ENCODE measurements at regions not wholly inside any gene's neighbourhood (a gene's known extent, or its start where the extent isn't known, plus 50 kb on each side); places are given as distances from the start of the nearest gene placed in this dataset.

- H3K9me3 ChIP-seq: no peaks in the 10 kb centered on the region
- TF ChIP-seq POLR2A (IDR thresholded peaks at IDR 0.05) (no peak), CTCF (IDR thresholded peaks at IDR 0.05) (no peak)
- H3K36me3 ChIP-seq: no peaks in the 10 kb centered on the region
- no peak overlapping the region for H3K4me3 ChIP-seq
- H3K4me1 ChIP-seq: peaks cover 0 to 10% (median 0%) of the 10 kb centered on the region in 4 donors
- H3K27ac ChIP-seq: no peak overlapping the region
- no peaks in the 10 kb centered on the region for H3K27me3 ChIP-seq
- DNase-seq: no peak
Observed at GRCh38 chr12:14281539-14281938, 83.9 kb upstream of the ATF7IP start.

- no peaks in the 10 kb centered on the region for H3K27me3 ChIP-seq
- TF ChIP-seq CTCF (IDR thresholded peaks at IDR 0.05): no peak
- no peak for TF ChIP-seq POLR2A (IDR thresholded peaks at IDR 0.05)
- no peak for DNase-seq
- peaks cover 0 to 10% (median 0%) of the 10 kb centered on the region in 4 donors for H3K4me1 ChIP-seq
- H3K4me3 ChIP-seq: no peak overlapping the region
- H3K36me3 ChIP-seq: no peaks in the 10 kb centered on the region
- no peaks in the 10 kb centered on the region for H3K9me3 ChIP-seq
- peak overlapping the region in 3 of 4 donors; percentile 5 to 74 (median 72) for H3K27ac ChIP-seq
Observed at GRCh38 chr12:14283489-14284144, 81.9 kb upstream of the ATF7IP start.

- Histone ChIP-seq H3K27ac (peak overlapping the region in 3 of 4 donors; percentile 5 to 74 (median 72)), H3K27me3 (no peaks in the 10 kb centered on the region), H3K4me1 (peaks cover 0 to 10% (median 0%) of the 10 kb centered on the region in 4 donors), H3K36me3 (no peaks in the 10 kb centered on the region), H3K9me3 (no peaks in the 10 kb centered on the region), H3K4me3 (no peak overlapping the region)
- peak in 1 of 3 donors; percentile 37 for DNase-seq
- no peak for TF ChIP-seq POLR2A (IDR thresholded peaks at IDR 0.05)
- TF ChIP-seq CTCF (IDR thresholded peaks at IDR 0.05): no peak
Observed at GRCh38 chr12:14284184-14284722, 81.2 kb upstream of the ATF7IP start.

- no peak for DNase-seq
- Histone ChIP-seq H3K27ac (no peak overlapping the region), H3K36me3 (no peaks in the 10 kb centered on the region), H3K9me3 (no peaks in the 10 kb centered on the region), H3K27me3 (no peaks in the 10 kb centered on the region), H3K4me3 (no peak overlapping the region), H3K4me1 (no peaks in the 10 kb centered on the region)
- TF ChIP-seq CTCF (IDR thresholded peaks at IDR 0.05) (no peak), POLR2A (IDR thresholded peaks at IDR 0.05) (no peak)
Observed at GRCh38 chr12:14289601-14290000, 75.9 kb upstream of the ATF7IP start.

GRCh38 chr12:14290951-14291350 is 74.5 kb upstream of the ATF7IP start:
- peak overlapping the region in 1 of 4 donors; percentile 43 for H3K27ac ChIP-seq
- H3K9me3 ChIP-seq: no peaks in the 10 kb centered on the region
- H3K36me3 ChIP-seq: no peaks in the 10 kb centered on the region
- no peak for DNase-seq
- H3K4me3 ChIP-seq: no peak overlapping the region
- no peak for TF ChIP-seq CTCF (IDR thresholded peaks at IDR 0.05)
- H3K4me1 ChIP-seq: no peaks in the 10 kb centered on the region
- H3K27me3 ChIP-seq: no peaks in the 10 kb centered on the region

All from Peyer's patch (tissue), 4 donors.